Breast epithelium (tissue), 4 donors: ENCODE measurements at regions not wholly inside any gene's neighbourhood (a gene's known extent, or its start where the extent isn't known, plus 50 kb on each side); places are given as distances from the start of the nearest gene placed in this dataset.

ENCODE experiments used
- DNase-seq, 2 donors: peaks; one replicate each; pipeline ENCODE4 v3.0.0-alpha.2; 2019; ENCODE audit warnings: low spot score in 2 of 2
- H3K27ac ChIP-seq, 2 donors: fragments of 200-600 bp; sonication (generic) in 1 of 2; one replicate each; pipeline ENCODE4 v1.5.1; 2016 to 2019; ENCODE audit warnings: mild to moderate bottlenecking in 1 of 2
- H3K27me3 ChIP-seq, 2 donors: fragments of 200-600 bp; sonication (generic) in 1 of 2; one replicate each; pipeline versions ENCODE4 v1.5.1 to v1.6.0; 2017 to 2019; ENCODE audit warnings: control low read depth in 1 of 2, mild to moderate bottlenecking in 1 of 2
- H3K36me3 ChIP-seq: fragments of 200-600 bp; one replicate; pipeline ENCODE4 v1.5.1; 2019
- H3K4me1 ChIP-seq, 2 donors: fragments of 200-600 bp; sonication (generic); one replicate each; pipeline ENCODE4 v1.5.1; 2016 to 2019; ENCODE audit warnings: control low read depth in 1 of 2
- H3K4me3 ChIP-seq, 3 donors: fragments of 200-600 bp; sonication (generic); 1 replicate in 2 of 3; 2 replicates in 1 of 3; pipeline ENCODE4 v1.5.1; 2016 to 2019; ENCODE audit warnings: mild to moderate bottlenecking in 3 of 3, moderate library complexity in 2 of 3
- H3K9me3 ChIP-seq, 2 donors: fragments of 200-600 bp; sonication (generic) in 1 of 2; one replicate each; pipeline ENCODE4 v1.5.1; 2016 to 2019; ENCODE audit warnings: control low read depth in 1 of 2
- CTCF ChIP-seq, 3 donors: fragments of 450-650 bp; IDR thresholded peaks; one replicate each; pipeline ENCODE4 v1.5.1; 2016 to 2017; ENCODE audit warnings: antibody characterized with exemption in 3 of 3, mild to moderate bottlenecking in 3 of 3, moderate library complexity in 3 of 3
- POLR2A ChIP-seq: fragments of 450-650 bp; IDR thresholded peaks from one replicate; pipeline ENCODE4 v1.6.1; 2016; ENCODE audit warnings: antibody characterized with exemption, mild to moderate bottlenecking, moderate library complexity
- POLR2AphosphoS5 ChIP-seq, 3 donors: sonication (generic); formaldehyde crosslinking; IDR thresholded peaks; one replicate each; pipeline ENCODE4 v1.6.1; 2017; ENCODE audit warnings: antibody characterized with exemption in 3 of 3
- intact Hi-C: fragments of 100-400 bp; cut with DNase I; formaldehyde crosslinking; loops from one replicate; pipeline ENCODE4 v1.15.1; 2023; ENCODE audit warnings: low total_unique reads

GRCh38 chr20:24370249-24370648 lies 99.2 kb upstream of the SYNDIG1 start:
- H3K4me3 ChIP-seq = no peak overlapping the region
- H3K27ac ChIP-seq = no peak overlapping the region
- H3K27me3 ChIP-seq = peaks cover 0 to 5% of the 10 kb centered on the region in 2 donors
- no peaks in the 10 kb centered on the region for H3K4me1 ChIP-seq
- no peak for DNase-seq
- no peaks in the 10 kb centered on the region for H3K9me3 ChIP-seq
- H3K36me3 ChIP-seq = no peaks in the 10 kb centered on the region
- intact Hi-C loops = no loop called here
- TF ChIP-seq CTCF (IDR thresholded peaks at IDR 0.05) = no peak
- TF ChIP-seq POLR2A = no peak
- TF ChIP-seq POLR2AphosphoS5 (IDR thresholded peaks at IDR 0.05) = no peak

GRCh38 chr20:24368253-24368652 lies 101.2 kb upstream of the SYNDIG1 start:
- Histone ChIP-seq H3K9me3 (no peaks in the 10 kb centered on the region), H3K27me3 (peaks cover 0 to 5% of the 10 kb centered on the region in 2 donors), H3K27ac (no peak overlapping the region), H3K4me3 (no peak overlapping the region), H3K4me1 (no peaks in the 10 kb centered on the region), H3K36me3 (no peaks in the 10 kb centered on the region)
- TF ChIP-seq POLR2A (no peak), POLR2AphosphoS5 (IDR thresholded peaks at IDR 0.05) (no peak), CTCF (IDR thresholded peaks at IDR 0.05) (no peak)
- intact Hi-C loops = no loop called here
- DNase-seq = no peak

GRCh38 chr20:24366336-24367004 lies 103.0 kb upstream of the SYNDIG1 start:
- TF ChIP-seq POLR2A = no peak
- TF ChIP-seq CTCF (IDR thresholded peaks at IDR 0.05) = no peak
- no peak for TF ChIP-seq POLR2AphosphoS5 (IDR thresholded peaks at IDR 0.05)
- DNase-seq = no peak
- no peaks in the 10 kb centered on the region for H3K4me1 ChIP-seq
- intact Hi-C loops = no loop called here
- peaks cover 2 to 8% of the 10 kb centered on the region in 2 donors for H3K9me3 ChIP-seq
- H3K27me3 ChIP-seq = peaks cover 0 to 5% of the 10 kb centered on the region in 2 donors
- H3K36me3 ChIP-seq = no peaks in the 10 kb centered on the region
- H3K27ac ChIP-seq = no peak overlapping the region
- no peak overlapping the region for H3K4me3 ChIP-seq

GRCh38 chr20:24365670-24366069 lies 103.8 kb upstream of the SYNDIG1 start:
- intact Hi-C loops = no loop called here
- H3K36me3 ChIP-seq = no peaks in the 10 kb centered on the region
- H3K27ac ChIP-seq = no peak overlapping the region
- H3K27me3 ChIP-seq = peaks cover 0 to 5% of the 10 kb centered on the region in 2 donors
- H3K4me1 ChIP-seq = no peaks in the 10 kb centered on the region
- H3K9me3 ChIP-seq = peaks cover 5 to 8% of the 10 kb centered on the region in 2 donors
- TF ChIP-seq CTCF (IDR thresholded peaks at IDR 0.05) = no peak
- TF ChIP-seq POLR2A = no peak
- no peak for TF ChIP-seq POLR2AphosphoS5 (IDR thresholded peaks at IDR 0.05)
- H3K4me3 ChIP-seq = no peak overlapping the region
- DNase-seq = no peak

GRCh38 chr20:24364482-24364881 lies 104.9 kb upstream of the SYNDIG1 start:
- intact Hi-C loops = no loop called here
- H3K27me3 ChIP-seq = peaks cover 0 to 5% of the 10 kb centered on the region in 2 donors
- peaks cover 5 to 8% of the 10 kb centered on the region in 2 donors for H3K9me3 ChIP-seq
- TF ChIP-seq CTCF (IDR thresholded peaks at IDR 0.05) = no peak
- TF ChIP-seq POLR2A = no peak
- TF ChIP-seq POLR2AphosphoS5 (IDR thresholded peaks at IDR 0.05) = no peak
- no peaks in the 10 kb centered on the region for H3K36me3 ChIP-seq
- H3K4me1 ChIP-seq = no peaks in the 10 kb centered on the region
- H3K4me3 ChIP-seq = no peak overlapping the region
- no peak for DNase-seq
- no peak overlapping the region for H3K27ac ChIP-seq
